ENCODE measurements at regions not wholly inside any gene's neighbourhood (a gene's known extent, or its start where the extent isn't known, plus 50 kb on each side); places are given as distances from the start of the nearest gene placed in this dataset.

DNA sequence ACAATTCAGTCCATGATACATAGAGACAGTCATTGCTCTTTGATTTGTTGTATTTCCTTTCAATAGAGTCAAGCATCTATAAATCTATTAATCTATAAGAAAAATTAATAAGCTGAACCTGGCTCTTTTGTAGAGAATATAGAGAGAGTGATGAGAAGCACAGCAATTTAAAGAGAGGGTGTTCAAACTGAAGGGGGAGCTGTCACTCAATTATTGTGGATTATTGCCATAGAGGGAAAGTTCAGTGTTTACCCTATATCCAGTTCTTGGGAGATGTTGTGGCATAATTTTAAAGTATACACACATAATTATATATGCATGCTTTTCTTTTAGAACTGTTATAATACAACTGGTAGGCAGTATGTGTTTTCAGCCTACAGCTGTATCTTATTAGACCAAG lies 1469.0 kb upstream of the PABPC4L start:
- Mint-ChIP-seq H3K9me3 (no peaks in the 10 kb centered on the region; the same call in 1 of the 2 replicates), H3K4me3 (no peak overlapping the region), H3K27me3 (ENCODE audit: insufficient read depth) (peaks cover 2% of the 10 kb centered on the region; the same call in 1 of the 2 replicates), H3K36me3 (ENCODE audit: low read depth) (no peaks in the 10 kb centered on the region), H3K4me1 (ENCODE audit: low read depth) (no peaks in the 10 kb centered on the region), H3K27ac (no peak overlapping the region)
- no peak for DNase-seq
- TF ChIP-seq CTCF (IDR thresholded peaks at IDR 0.05): no peak

Data from HFFc6 (cell line).